Activated CD4-positive, alpha-beta memory T cell treated with anti-CD3 and anti-CD28 coated beads for 36 hours (primary cell): ENCODE measurements at regions not wholly inside any gene's neighbourhood (a gene's known extent, or its start where the extent isn't known, plus 50 kb on each side); places are given as distances from the start of the nearest gene placed in this dataset.
"Not testable (repeated sequence)": the region's sequence is repeated elsewhere in the genome, so short reads cannot be mapped to it uniquely, and the experiment has no call there.

Source experiments
- CTCF ChIA-PET: fragments of 350-600 bp; sonication (Branson Sonifier 250); formaldehyde crosslinking; loops from one replicate; lab custom pipeline; 2021; ENCODE audit warnings: antibody characterized with exemption, inconsistent platforms; lab: Charles Lee
- POLR2A ChIA-PET: fragments of 350-600 bp; sonication (Branson Sonifier 250); formaldehyde crosslinking; loops from one replicate; lab custom pipeline; 2021; ENCODE audit warnings: antibody characterized with exemption; lab: Charles Lee
- DNase-seq: peaks from one replicate; pipeline ENCODE4 v3.0.0-alpha.2; 2020
- H3K27ac Mint-ChIP-seq: one replicate; pipeline ENCODE4 v1.8.0; 2021; ENCODE audit warnings: mixed read lengths
- H3K27me3 Mint-ChIP-seq: one replicate; pipeline ENCODE4 v1.8.0; 2021; ENCODE audit warnings: mixed read lengths
- H3K36me3 Mint-ChIP-seq: one replicate; pipeline ENCODE4 v1.8.0; 2021; ENCODE audit warnings: mixed read lengths
- H3K4me1 Mint-ChIP-seq: one replicate; pipeline ENCODE4 v1.8.0; 2021; ENCODE audit warnings: low read depth, mixed read lengths
- H3K4me3 Mint-ChIP-seq: one replicate; pipeline ENCODE4 v1.8.0; 2021; ENCODE audit warnings: mild to moderate bottlenecking, mixed read lengths
- H3K9me3 Mint-ChIP-seq: one replicate; pipeline ENCODE4 v1.8.0; 2021; ENCODE audit warnings: mixed read lengths
- intact Hi-C: fragments of 100-400 bp; cut with micrococcal nuclease; formaldehyde crosslinking; loops from one replicate; pipeline ENCODE4 v1.15.1; 2023

GRCh38 chr2:150690261-150690660, 202.8 kb upstream of the RND3 start:
- Mint-ChIP-seq H3K4me3 (no peak overlapping the region), H3K27me3 (no peaks in the 10 kb centered on the region), H3K36me3 (no peaks in the 10 kb centered on the region), H3K4me1 (no peaks in the 10 kb centered on the region), H3K27ac (no peak overlapping the region), H3K9me3 (no peaks in the 10 kb centered on the region)
- POLR2A ChIA-PET = no interaction called here
- CTCF ChIA-PET = no interaction called here
- no peak for DNase-seq
- intact Hi-C loops = no loop called here

GRCh38 chr2:150689590-150689989, 202.1 kb upstream of the RND3 start:
- Mint-ChIP-seq H3K27ac (no peak overlapping the region), H3K4me1 (no peaks in the 10 kb centered on the region), H3K27me3 (no peaks in the 10 kb centered on the region), H3K4me3 (no peak overlapping the region), H3K9me3 (no peaks in the 10 kb centered on the region), H3K36me3 (no peaks in the 10 kb centered on the region)
- intact Hi-C loops = no loop called here
- CTCF ChIA-PET = interaction anchor here (0.6 kb wide), 1 partner anchor 496 kb away, joined by 3 read pairs; no protein-coding TSS in a partner anchor
- DNase-seq = no peak
- POLR2A ChIA-PET = no interaction called here

- no peaks in the 10 kb centered on the region for H3K36me3 Mint-ChIP-seq
- intact Hi-C loops = no loop called here
- no peak overlapping the region for H3K4me3 Mint-ChIP-seq
- H3K4me1 Mint-ChIP-seq = no peaks in the 10 kb centered on the region
- H3K27me3 Mint-ChIP-seq = no peaks in the 10 kb centered on the region
- no peak for DNase-seq
- no peaks in the 10 kb centered on the region for H3K9me3 Mint-ChIP-seq
- ChIA-PET POLR2A (no interaction called here), CTCF (no interaction called here)
- H3K27ac Mint-ChIP-seq = no peak overlapping the region
Measured at GRCh38 chr2:150688016-150688415, 200.5 kb upstream of the RND3 start.

- H3K4me3 Mint-ChIP-seq = no peak overlapping the region
- no peak overlapping the region for H3K27ac Mint-ChIP-seq
- peaks cover under 1% of the 10 kb centered on the region for H3K9me3 Mint-ChIP-seq
- H3K36me3 Mint-ChIP-seq = no peaks in the 10 kb centered on the region
- intact Hi-C loops = no loop called here
- DNase-seq = no peak
- no peaks in the 10 kb centered on the region for H3K27me3 Mint-ChIP-seq
- H3K4me1 Mint-ChIP-seq = no peaks in the 10 kb centered on the region
- POLR2A ChIA-PET = no interaction called here
- CTCF ChIA-PET = no interaction called here
Measured at GRCh38 chr2:150686391-150686790, 198.9 kb upstream of the RND3 start.

GRCh38 chr2:150681120-150681804, 193.8 kb upstream of the RND3 start:
- ChIA-PET CTCF (no interaction called here), POLR2A (no interaction called here)
- H3K9me3 Mint-ChIP-seq = peaks cover 4% of the 10 kb centered on the region
- H3K27me3 Mint-ChIP-seq = no peaks in the 10 kb centered on the region
- H3K4me3 Mint-ChIP-seq = no peak overlapping the region
- H3K4me1 Mint-ChIP-seq = no peaks in the 10 kb centered on the region
- H3K36me3 Mint-ChIP-seq = no peaks in the 10 kb centered on the region
- no peak for DNase-seq
- intact Hi-C loops = no loop called here
- no peak overlapping the region for H3K27ac Mint-ChIP-seq

- Mint-ChIP-seq H3K27ac (no peak overlapping the region), H3K27me3 (no peaks in the 10 kb centered on the region), H3K4me3 (no peak overlapping the region), H3K4me1 (no peaks in the 10 kb centered on the region), H3K36me3 (no peaks in the 10 kb centered on the region), H3K9me3 (peaks cover 4% of the 10 kb centered on the region)
- intact Hi-C loops = no loop called here
- ChIA-PET POLR2A (no interaction called here), CTCF (no interaction called here)
- DNase-seq = no peak
Measured at GRCh38 chr2:150679456-150680120, 192.1 kb upstream of the RND3 start.

GRCh38 chr2:150677551-150677950, 190.1 kb upstream of the RND3 start:
- H3K36me3 Mint-ChIP-seq = no peaks in the 10 kb centered on the region
- CTCF ChIA-PET = no interaction called here
- H3K27me3 Mint-ChIP-seq = no peaks in the 10 kb centered on the region
- H3K4me3 Mint-ChIP-seq = no peak overlapping the region
- POLR2A ChIA-PET = no interaction called here
- H3K27ac Mint-ChIP-seq = no peak overlapping the region
- no peak for DNase-seq
- intact Hi-C loops = no loop called here
- H3K9me3 Mint-ChIP-seq = peaks cover 4% of the 10 kb centered on the region
- H3K4me1 Mint-ChIP-seq = no peaks in the 10 kb centered on the region

GRCh38 chr2:150676747-150677383, 189.4 kb upstream of the RND3 start:
- Mint-ChIP-seq H3K9me3 (peaks cover 4% of the 10 kb centered on the region), H3K27ac (no peak overlapping the region), H3K36me3 (no peaks in the 10 kb centered on the region), H3K27me3 (no peaks in the 10 kb centered on the region), H3K4me1 (no peaks in the 10 kb centered on the region), H3K4me3 (no peak overlapping the region)
- intact Hi-C loops = no loop called here
- ChIA-PET POLR2A (no interaction called here), CTCF (no interaction called here)
- no peak for DNase-seq

- Mint-ChIP-seq H3K4me3 (no peak overlapping the region), H3K4me1 (no peaks in the 10 kb centered on the region), H3K27me3 (no peaks in the 10 kb centered on the region), H3K36me3 (no peaks in the 10 kb centered on the region), H3K9me3 (no peaks in the 10 kb centered on the region), H3K27ac (no peak overlapping the region)
- intact Hi-C loops = no loop called here
- POLR2A ChIA-PET = no interaction called here
- CTCF ChIA-PET = no interaction called here
- DNase-seq = no peak
Measured at GRCh38 chr2:150675807-150676206, 188.3 kb upstream of the RND3 start.

GRCh38 chr2:150674283-150674682, 186.8 kb upstream of the RND3 start:
- POLR2A ChIA-PET = no interaction called here
- intact Hi-C loops = no loop called here
- CTCF ChIA-PET = no interaction called here

GRCh38 chr2:150672311-150672710, 184.8 kb upstream of the RND3 start:
- no peak for DNase-seq
- Mint-ChIP-seq H3K27me3 (no peaks in the 10 kb centered on the region), H3K4me1 (no peaks in the 10 kb centered on the region), H3K36me3 (no peaks in the 10 kb centered on the region), H3K9me3 (no peaks in the 10 kb centered on the region), H3K27ac (no peak overlapping the region), H3K4me3 (no peak overlapping the region)
- CTCF ChIA-PET = no interaction called here
- intact Hi-C loops = no loop called here
- POLR2A ChIA-PET = no interaction called here

More at GRCh38 chr2:150674283-150674682, 186.8 kb upstream of the RND3 start:
- Mint-ChIP-seq H3K36me3 (no peaks in the 10 kb centered on the region), H3K4me1 (no peaks in the 10 kb centered on the region), H3K9me3 (no peaks in the 10 kb centered on the region), H3K4me3 (no peak overlapping the region), H3K27me3 (no peaks in the 10 kb centered on the region), H3K27ac (no peak overlapping the region)
- DNase-seq = no peak

GRCh38 chr2:150669492-150669891, 182.0 kb upstream of the RND3 start:
- Mint-ChIP-seq H3K9me3 (no peaks in the 10 kb centered on the region), H3K27me3 (no peaks in the 10 kb centered on the region), H3K27ac (no peak overlapping the region), H3K36me3 (no peaks in the 10 kb centered on the region), H3K4me3 (no peak overlapping the region), H3K4me1 (no peaks in the 10 kb centered on the region)
- no peak for DNase-seq
- intact Hi-C loops = no loop called here
- ChIA-PET CTCF (no interaction called here), POLR2A (no interaction called here)

- H3K9me3 Mint-ChIP-seq, H3K27me3 Mint-ChIP-seq, H3K27ac Mint-ChIP-seq, DNase-seq, H3K4me3 Mint-ChIP-seq, H3K36me3 Mint-ChIP-seq, H3K4me1 Mint-ChIP-seq, CTCF ChIA-PET, intact Hi-C loops, POLR2A ChIA-PET: not testable (repeated sequence)
Measured at GRCh38 chr2:150667039-150667438, 179.6 kb upstream of the RND3 start.
